ENCODE measurements at regions not wholly inside any gene's neighbourhood (a gene's known extent, or its start where the extent isn't known, plus 50 kb on each side); places are given as distances from the start of the nearest gene placed in this dataset.

DNA sequence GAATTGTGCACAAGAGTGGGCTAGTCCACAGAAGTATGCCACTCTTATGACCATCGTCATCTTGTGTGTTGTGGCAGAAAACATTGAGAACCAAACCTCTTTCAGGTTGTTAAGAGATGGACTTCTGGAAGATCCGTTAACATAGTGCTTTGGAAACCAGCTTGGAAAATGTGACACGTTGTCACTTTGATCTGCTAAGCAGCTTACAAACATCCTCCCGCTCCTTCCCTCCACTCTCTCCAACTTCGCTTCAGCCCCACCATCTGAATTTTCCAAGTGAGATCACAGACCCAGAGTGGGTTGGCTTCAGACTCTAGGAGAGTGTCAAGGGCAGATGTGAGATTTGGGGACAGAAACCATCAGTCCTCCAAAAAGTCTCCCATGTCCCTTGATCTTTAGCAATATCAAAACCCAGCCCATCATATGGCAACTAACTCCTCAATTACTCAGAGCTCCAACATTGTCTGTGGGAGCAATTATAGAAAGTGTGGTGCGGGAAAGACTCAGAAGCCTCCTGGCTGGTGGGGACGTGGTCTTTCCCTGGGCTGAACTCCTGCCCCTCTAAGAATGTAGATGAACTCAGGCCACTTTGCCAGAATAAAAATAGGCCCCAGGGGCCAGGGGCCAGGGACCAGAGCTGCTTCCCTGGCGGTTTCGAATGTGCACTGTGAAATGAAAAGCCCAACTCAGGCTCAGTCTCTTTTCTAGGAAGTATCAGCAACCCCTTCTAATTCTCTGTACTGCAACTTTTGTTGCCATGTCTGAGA is 129.5 kb downstream of the SLC38A6 start:
- H3K4me3 ChIP-seq (ENCODE audit: low read length) = no peak overlapping the region
- TF ChIP-seq, protein P1, sequence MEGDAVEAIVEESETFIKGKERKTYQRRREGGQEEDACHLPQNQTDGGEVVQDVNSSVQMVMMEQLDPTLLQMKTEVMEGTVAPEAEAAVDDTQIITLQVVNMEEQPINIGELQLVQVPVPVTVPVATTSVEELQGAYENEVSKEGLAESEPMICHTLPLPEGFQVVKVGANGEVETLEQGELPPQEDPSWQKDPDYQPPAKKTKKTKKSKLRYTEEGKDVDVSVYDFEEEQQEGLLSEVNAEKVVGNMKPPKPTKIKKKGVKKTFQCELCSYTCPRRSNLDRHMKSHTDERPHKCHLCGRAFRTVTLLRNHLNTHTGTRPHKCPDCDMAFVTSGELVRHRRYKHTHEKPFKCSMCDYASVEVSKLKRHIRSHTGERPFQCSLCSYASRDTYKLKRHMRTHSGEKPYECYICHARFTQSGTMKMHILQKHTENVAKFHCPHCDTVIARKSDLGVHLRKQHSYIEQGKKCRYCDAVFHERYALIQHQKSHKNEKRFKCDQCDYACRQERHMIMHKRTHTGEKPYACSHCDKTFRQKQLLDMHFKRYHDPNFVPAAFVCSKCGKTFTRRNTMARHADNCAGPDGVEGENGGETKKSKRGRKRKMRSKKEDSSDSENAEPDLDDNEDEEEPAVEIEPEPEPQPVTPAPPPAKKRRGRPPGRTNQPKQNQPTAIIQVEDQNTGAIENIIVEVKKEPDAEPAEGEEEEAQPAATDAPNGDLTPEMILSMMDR (IDR thresholded peaks at IDR 0.05; ENCODE audit: insufficient read depth, low read depth, low read length, missing control alignments) = no peak
- DNase-seq (ENCODE audit: low read depth) = no peak

DNA sequence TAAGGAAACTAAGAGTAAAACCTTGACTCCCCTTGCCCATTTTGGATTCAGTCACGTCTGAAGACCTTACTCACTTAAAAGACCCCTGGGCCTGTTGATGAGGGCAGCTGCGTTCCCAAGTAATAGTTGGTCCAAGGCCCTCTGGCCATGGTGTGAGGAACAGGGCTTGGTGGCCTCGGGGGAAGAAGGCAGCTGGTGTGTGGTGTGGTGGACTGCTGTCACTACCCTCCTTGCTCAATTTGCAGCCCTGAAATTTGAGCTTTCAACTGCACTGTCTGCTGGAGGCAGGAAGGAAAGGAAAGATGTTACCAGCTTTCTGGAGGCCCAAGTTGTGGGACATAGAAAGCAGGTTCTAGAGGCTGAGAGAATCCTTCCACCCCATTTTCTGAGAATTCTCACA is 128.2 kb downstream of the SLC38A6 start:
- no peak overlapping the region for H3K4me3 ChIP-seq (ENCODE audit: low read length)
- DNase-seq (ENCODE audit: low read depth) = no peak
- TF ChIP-seq, protein P1 (IDR thresholded peaks at IDR 0.05; ENCODE audit: insufficient read depth, low read depth, low read length, missing control alignments) = no peak

DNA sequence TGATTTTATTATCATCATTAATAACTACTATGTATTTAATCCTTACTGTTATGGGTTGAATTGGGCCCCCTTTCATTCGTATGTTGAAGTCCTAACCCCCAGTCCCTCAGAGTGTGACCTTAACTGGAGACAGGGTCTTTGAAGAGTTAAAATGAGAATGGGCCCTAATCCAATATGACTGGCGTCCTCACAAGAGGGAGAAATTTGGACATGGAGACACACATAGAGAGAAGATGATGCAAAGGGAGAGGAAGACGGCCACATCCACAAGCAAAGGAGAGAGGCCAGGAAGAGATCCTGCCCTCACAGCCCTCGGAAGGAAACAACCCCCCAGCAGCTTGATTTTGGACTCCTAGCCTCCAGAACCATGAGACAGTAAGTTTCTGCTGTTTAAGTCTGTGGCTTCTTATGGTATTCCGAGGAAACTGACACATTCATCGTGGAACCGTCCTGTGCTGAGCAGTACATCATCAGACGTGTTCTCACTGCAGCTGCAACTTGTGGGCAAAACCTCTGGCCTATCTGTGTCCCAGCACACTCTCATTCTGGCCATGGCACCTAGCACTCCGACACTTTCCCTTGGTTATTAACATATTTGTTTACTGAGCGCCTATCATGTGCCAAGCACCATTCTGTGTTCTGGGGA is 127.6 kb downstream of the SLC38A6 start:
- TF ChIP-seq, protein P1 (IDR thresholded peaks at IDR 0.05; ENCODE audit: insufficient read depth, low read depth, low read length, missing control alignments) = no peak
- H3K4me3 ChIP-seq (ENCODE audit: low read length) = no peak overlapping the region
- DNase-seq (ENCODE audit: low read depth) = no peak

DNA sequence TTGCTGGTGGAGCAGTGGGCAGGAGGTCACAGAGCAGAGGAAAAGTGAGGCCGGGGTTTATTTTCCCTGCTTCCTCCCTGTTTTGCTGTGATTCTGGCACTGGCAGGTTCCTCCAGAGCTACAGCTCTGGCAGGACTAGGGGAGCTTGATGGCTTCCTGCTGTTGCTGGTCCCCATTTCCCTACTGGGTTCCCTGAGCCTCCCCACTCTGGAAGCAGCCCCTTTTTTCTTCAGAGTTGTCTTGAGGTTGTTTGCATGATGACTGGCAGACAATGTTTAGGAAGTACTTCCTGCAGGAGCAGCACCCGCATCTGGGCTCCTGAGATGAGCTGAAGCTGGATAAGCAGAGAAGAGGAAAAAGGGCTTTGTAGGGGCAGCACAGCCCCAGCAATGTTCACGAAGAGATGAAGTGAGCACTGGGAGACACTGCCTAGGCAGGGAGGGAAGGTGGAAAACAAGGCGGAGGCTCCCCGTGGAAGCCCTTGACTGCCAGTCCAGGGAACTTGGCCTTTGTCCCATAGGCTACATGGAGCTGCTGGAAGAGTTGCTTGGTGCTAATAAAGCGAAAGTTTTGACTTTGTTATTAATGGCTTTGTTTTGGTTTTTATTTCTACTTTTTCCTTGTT is 126.9 kb downstream of the SLC38A6 start:
- no peak overlapping the region for H3K4me3 ChIP-seq (ENCODE audit: low read length)
- TF ChIP-seq, protein P1 (IDR thresholded peaks at IDR 0.05; ENCODE audit: insufficient read depth, low read depth, low read length, missing control alignments) = no peak
- no peak for DNase-seq (ENCODE audit: low read depth)

DNA sequence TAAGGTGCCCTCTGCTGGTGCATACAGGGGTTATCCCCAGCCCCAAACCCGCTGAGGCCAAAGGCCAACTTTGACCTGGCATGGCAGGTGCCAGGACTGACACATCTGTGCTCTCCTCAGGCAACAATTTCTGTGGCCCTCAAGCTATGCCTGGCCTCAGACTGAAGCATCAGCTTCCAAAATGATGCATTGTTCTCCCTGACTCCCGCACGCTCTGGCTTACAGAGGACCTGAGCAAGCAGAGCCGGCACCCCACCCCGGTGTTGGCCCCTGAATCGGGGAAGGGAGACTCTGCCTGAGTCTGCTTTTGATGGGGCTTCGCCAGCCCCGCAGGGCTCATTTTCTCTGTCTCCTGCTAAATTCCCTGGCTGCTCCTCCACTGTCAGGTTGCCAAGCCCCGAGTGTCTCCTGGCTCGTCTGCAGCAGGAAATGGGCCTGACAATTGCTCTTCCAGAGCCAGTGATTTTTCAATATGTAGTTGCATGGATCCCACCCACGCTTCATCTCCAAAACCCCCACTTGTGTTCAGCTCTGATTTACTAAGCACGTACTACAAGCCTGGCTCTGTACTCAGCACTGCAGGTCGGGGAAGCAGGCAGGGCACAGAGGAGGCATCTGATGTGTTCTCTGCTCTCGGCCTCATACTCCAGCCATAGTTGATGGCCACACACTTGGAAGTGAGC is 126.1 kb downstream of the SLC38A6 start:
- no peak overlapping the region for H3K4me3 ChIP-seq (ENCODE audit: low read length)
- TF ChIP-seq, protein P1 (IDR thresholded peaks at IDR 0.05; ENCODE audit: insufficient read depth, low read depth, low read length, missing control alignments) = no peak
- DNase-seq (ENCODE audit: low read depth) = no peak

DNA sequence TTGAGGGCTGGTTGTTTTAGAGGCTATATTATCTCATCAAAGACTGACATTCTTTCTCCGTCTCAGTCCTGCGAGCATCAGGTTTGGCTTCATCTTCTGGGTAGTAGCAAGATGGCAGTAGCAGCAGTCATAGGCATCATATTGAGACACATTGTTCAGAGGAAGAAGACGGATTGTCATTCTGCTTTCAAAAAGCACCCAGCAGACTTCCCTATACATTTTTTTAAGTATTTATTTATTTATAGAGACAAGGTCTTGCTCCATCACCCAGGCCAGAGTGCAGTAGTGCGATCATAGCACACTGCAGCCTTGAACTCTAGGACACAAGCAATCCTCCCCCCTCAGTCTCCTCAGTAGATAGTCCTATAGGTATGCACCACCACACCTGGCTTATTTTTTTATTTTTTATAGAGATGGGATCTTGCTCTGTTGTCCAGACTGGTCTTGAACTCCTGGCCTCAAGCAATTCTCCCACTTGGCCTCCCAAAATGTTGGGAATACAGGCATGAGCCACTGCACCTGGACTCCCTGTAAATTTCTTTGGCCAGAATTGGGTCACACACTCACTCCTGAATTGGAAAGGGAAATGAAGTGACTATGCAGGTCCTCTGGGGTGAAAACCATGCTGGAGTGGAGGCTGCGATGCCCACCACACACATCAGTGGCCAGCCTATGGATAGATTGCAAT is 125.4 kb downstream of the SLC38A6 start:
- H3K4me3 ChIP-seq (ENCODE audit: low read length) = no peak overlapping the region
- DNase-seq (ENCODE audit: low read depth) = no peak
- TF ChIP-seq, protein P1 (IDR thresholded peaks at IDR 0.05; ENCODE audit: insufficient read depth, low read depth, low read length, missing control alignments) = peak; percentile 29

Data from epithelial cell of esophagus (primary cell).